ENCODE measurements at regions not wholly inside any gene's neighbourhood (a gene's known extent, or its start where the extent isn't known, plus 50 kb on each side); places are given as distances from the start of the nearest gene placed in this dataset.
"Not testable (repeated sequence)": the region's sequence is repeated elsewhere in the genome, so short reads cannot be mapped to it uniquely, and the experiment has no call there.

DNA sequence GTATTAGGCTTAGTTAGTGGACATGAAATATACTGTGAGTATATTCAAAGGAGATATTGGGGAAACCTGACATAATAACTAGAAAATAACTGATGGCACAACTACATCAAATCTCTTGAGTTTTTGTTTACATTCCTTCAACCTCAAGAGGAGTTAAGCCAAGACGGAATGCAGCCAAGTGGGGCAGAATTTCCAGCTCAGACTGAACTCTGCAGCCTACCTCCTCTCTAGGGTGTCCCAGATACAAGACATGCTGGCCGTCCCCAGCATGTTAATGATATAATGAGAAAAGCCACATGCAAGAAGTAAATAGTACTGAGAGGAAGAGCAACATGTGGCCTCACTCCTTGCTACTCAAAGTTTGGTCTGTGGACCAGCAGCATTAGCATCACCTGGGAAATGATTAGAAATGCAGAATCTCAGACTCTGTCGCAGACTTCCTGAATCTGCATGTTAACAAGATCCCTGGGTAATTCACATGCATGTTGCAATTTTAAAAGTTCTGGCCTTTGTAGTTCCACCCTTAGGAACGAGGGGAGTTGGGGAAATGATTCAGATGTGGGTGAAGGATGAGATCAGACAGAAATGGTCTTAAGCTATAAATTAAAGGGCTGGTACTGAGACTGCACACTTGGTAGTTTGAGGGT, 118.4 kb upstream of the CACUL1 start:
- no peak for DNase-seq

DNA sequence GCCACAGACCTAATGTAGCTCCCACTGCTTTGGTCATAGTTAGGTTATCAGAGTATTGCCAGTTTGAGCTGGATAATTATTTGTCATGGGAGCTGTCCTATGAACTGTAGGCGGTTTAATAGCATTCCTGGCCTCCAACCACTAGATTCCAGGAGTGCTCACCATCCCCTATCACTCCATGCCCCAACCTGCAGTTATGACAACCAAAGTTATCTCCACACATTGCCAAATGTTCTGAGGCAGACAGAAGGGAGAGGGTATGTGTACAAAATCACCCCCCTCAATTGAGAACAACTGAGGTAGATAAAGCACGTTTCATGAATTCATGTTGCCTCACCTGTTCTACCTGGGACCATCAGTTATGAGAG, 119.0 kb upstream of the CACUL1 start:
- DNase-seq = no peak

DNA sequence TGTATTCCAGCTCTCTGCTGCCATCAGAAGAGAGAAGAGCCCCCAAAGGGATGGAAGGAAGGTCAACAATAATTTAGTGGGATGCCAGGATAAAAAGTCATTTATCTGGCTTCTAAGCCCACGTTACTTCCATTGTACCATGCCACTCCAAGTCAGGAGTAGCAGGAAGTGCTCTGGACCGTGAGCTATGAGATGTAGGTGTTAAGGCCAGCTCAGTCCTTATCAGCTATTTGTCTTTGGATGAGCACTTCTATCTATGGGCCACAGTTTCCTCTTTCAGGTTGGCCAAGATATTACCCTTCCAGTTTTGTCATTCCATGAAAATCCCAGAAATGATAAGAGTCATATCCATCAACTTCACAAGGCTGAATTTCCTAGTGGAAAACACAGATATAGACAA, 119.4 kb upstream of the CACUL1 start:
- no peak for DNase-seq

DNA sequence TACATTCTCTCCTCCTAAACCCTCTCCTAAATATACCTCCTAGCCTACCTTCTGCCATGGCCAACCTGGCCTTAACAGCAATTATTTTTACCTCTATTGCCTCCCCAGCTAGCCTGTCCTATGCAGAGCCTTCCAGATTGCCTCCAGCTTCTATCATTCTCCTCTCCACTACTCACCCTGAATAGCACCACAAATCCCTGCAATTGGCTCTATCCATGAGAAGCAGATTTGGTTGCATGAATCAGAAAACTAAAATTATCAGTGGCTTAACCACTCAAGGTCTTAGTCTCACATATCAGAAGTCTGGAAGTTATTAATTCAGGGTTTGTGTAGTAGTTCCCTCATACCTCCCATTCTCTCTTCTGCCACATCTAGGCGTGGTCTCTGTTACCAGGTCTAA, 120.3 kb upstream of the CACUL1 start:
- DNase-seq = no peak

DNA sequence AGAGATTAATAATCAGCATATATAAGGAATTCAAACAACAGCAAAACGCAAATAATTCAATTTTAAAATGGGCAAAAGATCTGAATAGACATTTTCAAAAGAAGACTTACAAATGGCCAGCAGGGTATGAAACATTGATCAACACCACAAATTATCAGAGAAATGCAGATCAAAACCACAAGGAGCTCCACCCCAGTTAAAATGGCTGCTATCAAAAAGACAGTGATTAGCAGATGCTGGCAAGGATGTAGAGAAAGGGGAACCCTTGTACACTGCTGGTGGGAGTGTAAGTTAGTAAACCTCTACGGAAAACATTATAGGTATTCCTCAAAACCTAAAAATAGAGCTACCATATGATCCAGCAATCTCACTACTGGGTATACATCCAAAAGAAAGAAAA, 128.0 kb upstream of the CACUL1 start:
- DNase-seq = no peak

DNA sequence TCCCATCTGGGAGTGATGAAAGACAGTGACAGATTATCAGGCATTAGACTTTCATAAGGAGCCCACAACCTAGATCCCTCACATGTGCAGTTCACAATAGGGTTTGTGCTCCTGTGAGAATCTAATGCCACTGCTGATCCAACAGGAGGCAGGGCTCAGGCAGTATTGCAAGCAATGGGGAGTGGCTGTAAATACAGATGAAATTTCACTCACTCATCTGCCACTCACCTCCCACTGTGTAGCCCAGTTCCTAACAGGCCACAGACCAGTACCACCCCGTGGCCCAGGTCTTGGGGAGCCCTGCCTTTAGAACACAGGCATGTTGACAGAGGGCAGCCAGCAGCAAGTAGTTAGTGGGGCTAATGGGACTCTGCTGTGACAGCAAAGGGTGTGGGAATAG, 137.3 kb upstream of the NANOS1 start:
- no peak for DNase-seq

DNA sequence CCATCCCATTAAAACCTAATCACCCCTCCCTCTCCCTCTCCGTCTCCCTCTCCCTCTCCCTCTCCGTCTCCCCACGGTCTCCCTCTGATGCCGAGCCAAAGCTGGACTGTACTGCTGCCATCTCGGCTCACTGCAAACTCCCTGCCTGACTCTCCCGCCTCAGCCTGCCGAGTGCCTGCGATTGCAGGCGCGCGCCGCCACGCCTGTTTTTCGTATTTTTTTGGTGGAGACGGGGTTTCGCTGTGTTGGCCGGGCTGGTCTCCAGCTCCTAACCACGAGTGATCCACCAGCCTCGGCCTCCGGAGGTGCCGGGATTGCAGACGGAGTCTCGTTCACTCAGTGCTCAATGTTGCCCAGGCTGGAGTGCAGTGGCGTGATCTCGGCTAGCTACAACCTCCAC, 134.6 kb upstream of the NANOS1 start:
- not testable (repeated sequence) for DNase-seq

DNA sequence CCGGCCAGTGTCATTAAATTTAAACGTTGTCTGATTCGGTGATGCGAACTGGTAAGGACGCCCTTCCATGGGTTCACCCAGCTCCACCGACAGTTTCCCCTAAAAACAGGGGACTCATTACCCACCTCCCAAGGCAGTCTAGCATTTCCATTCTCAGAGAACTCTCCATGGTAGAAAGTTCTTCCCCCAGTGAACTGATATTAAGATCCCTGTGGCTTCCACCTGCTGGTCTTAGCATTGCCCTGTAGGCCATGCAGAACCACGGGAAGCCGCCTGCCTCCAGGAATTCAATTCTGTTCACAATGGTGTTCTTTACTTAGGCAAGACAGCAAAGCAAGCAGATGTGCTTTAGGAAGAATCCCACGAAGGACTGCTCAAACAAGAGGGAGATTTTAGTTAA, 128.9 kb upstream of the NANOS1 start:
- no peak for DNase-seq

DNA sequence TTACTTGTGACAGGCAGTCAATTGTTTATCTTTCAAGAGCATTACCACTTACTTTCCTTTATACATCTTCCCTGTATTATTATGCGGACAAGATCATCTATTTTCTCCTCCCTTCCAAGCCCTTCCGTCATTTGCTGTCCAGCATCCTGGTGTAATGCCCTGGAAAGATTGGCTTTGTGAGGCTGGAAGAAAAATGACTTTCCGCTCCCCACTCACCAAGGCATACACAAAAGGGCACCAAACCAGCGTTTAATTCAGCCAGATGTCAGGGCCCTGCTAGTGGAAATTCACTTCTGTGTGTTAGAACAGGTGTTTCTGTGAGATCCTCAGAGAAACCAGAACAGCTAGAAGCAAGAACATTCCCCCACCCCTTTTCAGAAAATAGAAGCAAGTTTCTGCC, 128.1 kb upstream of the NANOS1 start:
- DNase-seq = no peak

DNA sequence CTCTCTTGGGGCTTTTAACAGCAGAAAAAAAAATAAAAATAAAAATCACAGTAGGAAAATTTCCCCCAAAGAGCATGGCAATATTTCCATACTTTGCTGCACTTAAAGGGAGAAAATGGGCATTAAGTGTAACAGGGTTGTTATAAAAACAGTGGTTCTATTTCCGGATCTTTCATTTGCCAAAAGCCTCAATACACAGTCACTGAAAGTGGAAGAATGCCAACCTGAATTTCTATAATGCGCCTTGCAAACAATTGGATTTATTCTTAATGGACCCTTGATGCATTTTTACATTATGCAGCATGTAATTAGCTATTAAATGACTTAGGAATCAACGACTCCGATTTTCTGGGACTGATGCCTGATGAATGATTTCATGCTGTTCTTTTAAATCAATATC, 127.6 kb upstream of the NANOS1 start:
- DNase-seq = no peak

DNA sequence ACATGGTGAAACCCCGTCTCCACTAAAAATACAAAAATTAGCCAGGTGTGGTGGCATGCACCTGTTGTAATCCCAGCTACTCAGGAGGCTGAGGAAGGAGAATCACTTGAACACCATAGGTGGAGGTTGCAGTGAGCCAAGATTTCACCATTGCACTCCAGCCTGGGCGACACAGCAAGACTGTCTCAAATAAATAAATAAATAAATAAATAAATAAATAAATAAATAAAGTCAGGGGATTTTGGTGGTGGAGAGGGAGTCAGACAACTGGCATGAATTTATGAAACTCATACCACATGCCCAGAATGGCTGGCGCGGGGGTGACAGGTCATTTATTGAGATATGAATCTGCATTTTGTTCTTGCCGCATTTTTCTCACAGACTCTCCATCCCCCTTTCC, 126.9 kb upstream of the NANOS1 start:
- DNase-seq = not testable (repeated sequence)

DNA sequence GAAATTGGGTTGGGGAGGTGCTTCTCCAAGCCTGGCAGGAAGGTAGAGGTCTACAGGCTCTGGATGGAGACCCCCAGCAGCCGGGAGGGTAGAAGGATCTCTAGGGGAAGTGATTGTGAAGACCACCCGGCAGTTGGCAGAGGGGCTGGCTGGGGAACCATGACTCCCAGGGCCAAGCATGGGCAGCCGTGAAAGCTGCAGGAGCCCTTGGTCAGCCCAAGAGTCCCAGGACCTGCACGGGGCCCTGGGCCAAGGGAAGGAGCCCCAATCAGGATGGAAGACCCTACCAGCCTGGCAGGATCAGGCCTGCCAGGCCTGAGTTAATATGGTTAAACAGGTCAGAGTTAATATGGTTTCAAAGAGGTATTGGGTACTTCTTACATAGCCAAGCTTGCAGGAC, 126.3 kb upstream of the NANOS1 start:
- no peak for DNase-seq

DNA sequence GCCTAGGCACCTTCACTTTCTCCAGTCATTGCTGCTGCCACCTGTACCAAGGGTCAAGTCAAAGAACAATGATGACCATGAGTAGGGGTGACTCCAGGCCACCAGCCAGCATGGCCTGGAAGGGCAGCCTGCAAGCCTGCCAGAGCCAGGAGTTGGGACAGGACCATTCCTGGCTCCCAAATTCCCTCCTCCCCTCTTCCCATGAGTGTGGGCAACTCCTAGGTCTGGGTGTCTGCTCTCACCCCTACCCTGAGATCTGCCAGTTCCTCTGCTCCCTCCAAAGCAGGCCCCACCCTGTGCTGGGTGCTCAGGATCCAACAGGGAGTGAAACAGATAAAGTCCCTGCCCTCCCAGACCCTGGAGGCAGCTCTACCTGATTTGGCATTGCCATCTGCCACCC, 125.8 kb upstream of the NANOS1 start:
- no peak for DNase-seq

DNA sequence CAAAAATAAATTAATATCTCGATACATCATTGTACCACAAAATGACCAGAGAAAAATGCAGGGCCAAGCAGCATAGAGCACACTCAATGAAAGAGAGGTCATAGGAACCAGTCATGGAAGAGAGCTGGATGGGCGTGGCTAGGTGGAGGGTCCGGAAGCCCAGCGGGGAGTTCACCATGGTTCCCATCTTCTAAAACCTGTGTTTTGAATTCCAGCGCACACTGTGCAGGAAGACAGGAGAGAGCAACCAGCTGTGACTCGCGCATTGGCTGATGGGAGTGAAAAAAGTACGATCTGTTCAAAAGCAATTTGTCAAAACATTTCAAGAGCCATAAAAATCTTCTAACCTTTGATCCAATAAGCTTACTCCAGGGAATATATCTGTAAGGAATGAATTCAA, 125.2 kb upstream of the NANOS1 start:
- DNase-seq = no peak

DNA sequence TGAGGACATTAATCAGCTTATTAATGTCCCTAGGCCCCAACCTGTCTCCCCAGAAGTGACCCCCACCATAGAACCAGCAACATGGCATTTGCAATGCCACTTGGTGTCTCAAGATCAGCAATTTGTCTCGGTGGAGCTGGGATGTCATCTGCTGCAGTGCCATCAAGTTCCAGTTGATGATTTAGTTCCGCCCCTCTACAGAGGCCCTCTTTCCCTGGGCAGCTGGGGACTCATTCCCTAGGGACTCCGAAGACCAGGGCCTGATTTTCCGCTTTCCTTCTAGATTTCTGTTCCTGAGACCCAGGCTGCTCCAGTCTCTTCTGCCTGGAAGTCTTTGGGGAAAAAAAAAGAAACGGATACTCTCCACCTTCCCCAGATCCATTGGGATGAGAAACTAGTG, 122.5 kb upstream of the NANOS1 start:
- DNase-seq = no peak

DNA sequence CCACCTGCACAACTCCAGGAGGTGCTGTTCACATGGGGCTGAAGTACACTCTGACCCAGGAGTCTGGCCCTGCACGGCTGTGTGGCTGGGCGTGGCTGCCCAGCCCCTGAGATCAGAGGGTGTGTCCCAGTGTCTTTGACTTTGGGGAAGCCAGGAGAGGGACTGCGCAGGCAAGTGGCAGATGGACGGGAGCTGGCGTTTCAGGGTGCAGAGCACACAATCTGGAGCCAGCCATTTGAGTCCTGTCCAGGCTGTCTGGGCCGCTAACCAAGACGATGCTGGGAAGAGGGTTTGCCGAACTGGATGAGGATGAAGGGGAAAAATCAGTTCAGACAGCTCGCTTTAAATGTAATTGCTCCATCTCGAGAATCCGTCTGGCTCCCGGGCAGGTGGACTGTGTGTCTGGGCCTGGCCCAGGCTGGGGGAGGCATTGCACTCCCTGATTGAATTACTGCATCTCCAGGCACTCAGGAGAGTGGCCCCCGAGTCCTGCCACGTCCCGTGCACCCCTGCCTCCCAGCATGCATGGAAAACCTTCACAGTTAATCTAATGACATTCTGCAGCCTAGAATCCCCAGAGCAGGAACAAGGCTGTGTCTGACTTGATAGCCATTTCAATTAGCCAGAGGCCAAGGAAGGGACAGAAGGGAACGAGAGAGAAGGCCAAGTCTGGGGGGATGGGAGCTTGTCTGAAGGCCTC, 120.8 kb upstream of the NANOS1 start:
- no peak for DNase-seq

DNA sequence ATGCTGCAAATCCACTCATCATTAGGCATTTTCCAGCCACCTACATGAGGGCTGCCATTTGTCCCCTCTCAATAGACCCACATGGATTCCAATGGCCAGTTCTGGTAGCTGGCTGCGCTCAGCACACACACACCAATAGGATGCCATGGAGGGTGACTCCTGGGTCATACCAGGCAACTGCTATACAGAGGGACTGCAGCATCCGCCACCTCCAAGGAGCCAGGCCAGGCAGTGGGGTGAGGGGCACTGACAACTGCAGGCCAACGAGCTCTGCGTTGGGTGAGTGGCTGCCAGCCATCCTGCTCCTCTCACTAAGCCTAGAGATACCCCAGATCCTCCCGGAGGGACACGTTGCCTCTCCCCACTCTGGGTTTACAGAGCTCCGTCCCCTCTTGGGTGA, 118.8 kb upstream of the NANOS1 start:
- DNase-seq = no peak

DNA sequence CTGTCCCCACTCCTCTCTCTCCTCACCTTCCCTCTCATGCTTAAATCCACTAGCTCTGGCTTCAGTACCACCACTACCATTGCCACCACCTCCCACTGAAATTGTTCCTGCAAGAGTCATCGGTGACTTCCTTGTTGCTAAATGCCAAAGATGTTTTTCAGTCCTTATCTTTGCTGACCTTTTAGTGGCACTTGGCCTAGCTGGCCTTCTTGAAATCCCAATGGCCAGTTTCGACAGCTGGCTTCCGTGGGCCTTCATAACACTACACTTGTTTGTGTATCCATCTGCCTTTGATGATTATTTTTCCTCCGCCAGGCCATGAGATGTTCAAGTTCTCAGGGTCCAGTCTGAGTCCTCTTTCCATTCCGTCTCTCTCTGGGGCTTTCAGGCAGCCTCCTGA, 118.2 kb upstream of the NANOS1 start:
- no peak for DNase-seq

DNA sequence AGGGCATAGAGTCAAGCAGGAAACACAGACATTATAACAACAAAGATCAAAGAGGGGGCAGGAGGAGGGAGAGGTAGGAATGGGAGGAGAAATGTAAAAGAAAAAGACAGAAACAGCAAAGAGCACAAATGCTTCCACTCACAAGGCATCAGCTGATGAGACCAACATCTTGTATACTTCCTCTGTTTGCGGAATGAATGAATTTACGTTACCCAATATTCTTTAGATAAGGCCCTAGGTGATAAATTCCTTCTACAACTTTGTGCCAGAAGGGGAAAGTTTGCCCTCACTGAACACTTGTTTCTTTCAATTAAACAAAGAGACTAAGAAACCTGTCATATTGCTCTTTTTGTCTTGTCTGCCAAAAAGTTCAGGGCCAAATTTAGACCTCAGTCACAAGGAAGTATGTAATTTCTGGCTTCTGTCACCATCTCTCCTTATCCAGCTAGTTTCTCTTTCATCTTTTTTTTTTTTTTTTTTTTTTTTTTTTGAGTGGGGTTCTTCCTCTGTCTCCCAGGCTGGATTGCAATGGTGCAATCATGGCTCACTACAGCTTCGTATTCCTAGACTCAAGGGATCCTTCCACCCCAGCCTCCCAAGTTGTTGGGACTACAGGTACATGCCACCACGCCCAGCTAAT, 116.4 kb upstream of the NANOS1 start:
- DNase-seq = no peak

DNA sequence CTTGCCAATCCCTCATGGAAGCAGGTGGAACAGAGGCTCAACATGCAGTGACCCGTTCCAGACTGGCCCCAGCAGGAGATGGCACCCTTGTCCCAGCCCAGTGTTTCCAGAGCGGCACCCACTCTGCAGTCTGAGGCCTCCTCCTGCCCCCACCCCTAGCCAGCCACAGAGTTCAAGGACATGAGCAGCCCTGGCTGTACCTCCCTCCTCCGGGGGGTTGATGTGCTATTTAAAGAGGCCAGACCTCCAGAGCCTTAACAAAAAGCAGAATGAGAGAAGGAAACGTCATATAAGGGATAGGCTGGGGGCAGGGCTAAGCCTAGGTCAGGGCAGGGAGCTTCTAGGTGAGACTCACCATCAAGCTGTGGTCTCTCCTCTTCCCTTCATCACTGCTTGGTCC, 115.7 kb upstream of the NANOS1 start:
- DNase-seq = no peak

DNA sequence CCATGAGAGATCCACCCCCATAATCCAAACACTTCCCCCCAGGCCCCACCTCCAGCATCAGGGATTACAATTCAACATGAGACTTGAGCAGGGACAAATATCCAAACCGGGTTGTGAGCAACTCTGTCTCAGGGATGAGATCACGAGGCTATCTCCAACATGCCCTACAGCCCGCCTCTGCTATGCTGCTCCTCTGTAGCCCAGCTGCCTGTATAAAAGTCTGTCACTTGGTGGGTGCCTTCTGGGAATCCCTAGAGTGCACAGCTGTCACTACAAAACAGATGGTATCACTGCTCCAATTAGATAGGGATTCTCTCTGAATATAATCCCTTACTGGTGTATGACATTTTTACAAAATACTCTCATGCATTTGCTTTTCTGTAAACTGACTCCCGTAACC, 114.9 kb upstream of the NANOS1 start:
- no peak for DNase-seq

DNA sequence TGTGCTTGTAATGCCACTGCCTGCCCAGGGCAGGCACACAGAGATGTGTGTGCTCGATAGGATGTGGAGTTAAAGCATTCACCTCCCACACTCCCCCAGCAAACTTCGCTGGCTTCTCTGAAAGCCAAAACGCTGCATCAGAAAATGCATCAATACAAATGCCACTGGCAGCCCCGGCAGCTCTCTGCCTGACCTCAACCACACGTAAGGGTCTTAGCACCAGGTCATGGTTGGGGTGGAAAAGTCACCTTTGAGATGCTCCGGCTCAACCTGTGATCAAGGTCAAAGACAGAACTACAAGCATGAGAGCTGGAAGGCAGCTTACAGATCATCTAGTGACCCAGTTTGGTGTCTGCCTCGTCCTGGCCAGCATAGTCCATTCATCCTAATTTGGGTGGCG, 114.4 kb upstream of the NANOS1 start:
- DNase-seq = no peak

DNA sequence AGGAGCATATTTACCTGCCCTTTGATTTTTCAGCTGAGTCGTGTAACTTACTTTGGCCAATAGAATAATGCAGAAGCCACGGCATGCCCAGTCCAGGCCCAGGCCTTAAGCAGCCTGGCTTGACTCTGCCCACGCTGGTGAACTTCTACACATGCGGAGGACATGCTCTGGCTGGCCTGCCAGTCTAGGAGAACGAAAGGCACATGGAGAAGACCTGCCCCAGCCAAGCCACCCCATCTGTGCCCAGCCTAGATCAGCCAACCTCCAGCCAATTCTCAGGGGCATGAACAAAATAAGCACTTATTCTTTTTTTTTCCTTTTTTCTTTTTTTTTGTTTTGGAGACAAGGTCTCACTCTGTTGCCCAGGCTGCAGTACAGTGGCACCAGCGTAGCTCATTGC, 112.7 kb upstream of the NANOS1 start:
- DNase-seq = no peak

DNA sequence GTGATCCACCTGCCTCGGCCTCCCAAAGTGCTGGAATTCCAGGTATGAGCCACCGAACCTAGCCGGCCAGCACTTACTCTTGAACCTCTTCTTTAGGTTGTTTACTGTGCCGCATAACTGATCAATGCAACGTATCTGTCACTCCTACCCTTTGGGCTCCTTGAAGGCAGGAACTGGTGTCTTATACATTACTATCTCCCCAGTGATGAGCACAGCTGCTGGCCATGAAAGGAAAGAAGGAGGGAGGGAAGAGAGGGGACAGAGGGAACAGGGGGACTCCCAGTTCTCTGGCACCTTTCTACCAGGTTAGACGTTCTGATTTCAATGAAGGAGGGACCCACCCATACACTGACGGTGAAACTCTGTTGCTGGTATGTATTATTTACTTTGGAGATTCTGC, 111.8 kb upstream of the NANOS1 start:
- no peak for DNase-seq

DNA sequence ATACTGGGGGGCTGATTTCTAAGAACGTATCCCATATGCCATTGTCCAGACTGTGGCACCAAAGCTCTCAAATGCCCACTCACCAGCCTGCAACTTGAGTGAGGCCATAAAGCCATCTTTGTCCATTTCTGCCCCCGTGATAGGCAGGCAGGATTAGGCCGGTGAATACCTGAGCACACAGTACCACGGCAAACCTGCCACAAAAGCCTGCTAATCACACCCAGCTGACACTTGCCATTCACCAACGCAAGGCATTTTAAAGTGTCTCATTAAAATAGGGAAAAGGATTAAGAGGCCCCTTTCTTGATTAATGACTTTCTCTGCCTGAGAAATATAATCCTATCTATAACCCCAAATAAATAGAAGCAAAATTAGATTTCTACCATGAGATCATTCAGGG, 111.4 kb upstream of the NANOS1 start:
- no peak for DNase-seq

Data from NCI-H345 (cell line).